GM18505 (cell line): ENCODE measurements at regions not wholly inside any gene's neighbourhood (a gene's known extent, or its start where the extent isn't known, plus 50 kb on each side); places are given as distances from the start of the nearest gene placed in this dataset.
"Not testable (repeated sequence)": the region's sequence is repeated elsewhere in the genome, so short reads cannot be mapped to it uniquely, and the experiment has no call there.

Source experiments
- ATAC-seq: cut with Tn5 transposase; IDR thresholded peaks from one replicate; pipeline ENCODE4 v1.9.1; 2021; ENCODE audit not compliant: unreplicated experiment
- POLR2A ChIP-seq: IDR thresholded peaks from 4 replicates; pipeline ENCODE4 v1.6.1; 2011; ENCODE audit warnings: borderline replicate concordance; ENCODE audit not compliant: insufficient read depth, insufficient read length; ENCODE audit errors: extremely low read depth

- no peak for ATAC-seq
- no peak for TF ChIP-seq POLR2A
These were observed 554.5 kb downstream of the STIM2 start for GRCh38 chr4:27414887-27415731.

- ATAC-seq: no peak
- TF ChIP-seq POLR2A: no peak
These were observed 568.0 kb downstream of the STIM2 start for GRCh38 chr4:27428661-27429060.

- TF ChIP-seq POLR2A: no peak
- no peak for ATAC-seq
These were observed 568.8 kb downstream of the STIM2 start for GRCh38 chr4:27429364-27429871.

- ATAC-seq: no peak
- TF ChIP-seq POLR2A: no peak
These were observed 581.5 kb downstream of the STIM2 start for GRCh38 chr4:27442146-27442545.

- not testable (repeated sequence) for ATAC-seq
These were observed 582.0 kb downstream of the STIM2 start for GRCh38 chr4:27442661-27443060.

GRCh38 chr4:27463816-27464215, 603.2 kb downstream of the STIM2 start:
- TF ChIP-seq POLR2A: no peak
- no peak for ATAC-seq

- no peak for ATAC-seq
- TF ChIP-seq POLR2A: no peak
These were observed 606.7 kb downstream of the STIM2 start for GRCh38 chr4:27467351-27467750.

- ATAC-seq: no peak
- no peak for TF ChIP-seq POLR2A
These were observed 611.7 kb downstream of the STIM2 start for GRCh38 chr4:27472364-27472763.

- no peak for ATAC-seq
- no peak for TF ChIP-seq POLR2A
These were observed 614.0 kb downstream of the STIM2 start for GRCh38 chr4:27474691-27475090.

GRCh38 chr4:27484216-27484615, 623.6 kb downstream of the STIM2 start:
- no peak for ATAC-seq
- TF ChIP-seq POLR2A: no peak

- ATAC-seq: no peak
- no peak for TF ChIP-seq POLR2A
These were observed 629.7 kb downstream of the STIM2 start for GRCh38 chr4:27490315-27490714.

- no peak for TF ChIP-seq POLR2A
These were observed 630.1 kb downstream of the STIM2 start for GRCh38 chr4:27490766-27491165.

GRCh38 chr4:27506401-27506800, 645.8 kb downstream of the STIM2 start:
- TF ChIP-seq POLR2A: no peak
- ATAC-seq: no peak

More at GRCh38 chr4:27490766-27491165, 630.1 kb downstream of the STIM2 start:
- no peak for ATAC-seq

GRCh38 chr4:27514711-27515110, 654.1 kb downstream of the STIM2 start:
- TF ChIP-seq POLR2A: no peak
- ATAC-seq: no peak
